ENCODE measurements at regions not wholly inside any gene's neighbourhood (a gene's known extent, or its start where the extent isn't known, plus 50 kb on each side); places are given as distances from the start of the nearest gene placed in this dataset.

- TF ChIP-seq CTCF (IDR thresholded peaks at IDR 0.05) (no peak), EP300 (IDR thresholded peaks at IDR 0.05) (no peak), POLR2AphosphoS5 (IDR thresholded peaks at IDR 0.05) (no peak), POLR2A (IDR thresholded peaks at IDR 0.05) (no peak)
Measured at GRCh38 chr12:60844101-60844500, 1248.3 kb downstream of the SLC16A7 start.
